Mucosa of descending colon (tissue), 3 donors: ENCODE measurements at regions not wholly inside any gene's neighbourhood (a gene's known extent, or its start where the extent isn't known, plus 50 kb on each side); places are given as distances from the start of the nearest gene placed in this dataset.

Source experiments
- ATAC-seq: fragments of 200-7000 bp; cut with Tn5 transposase; one replicate; pipeline ENCODE4 v1.9.1; 2020; ENCODE audit warnings: mild to moderate bottlenecking, moderate library complexity
- DNase-seq, 3 donors: peaks; one replicate each; pipeline ENCODE4 v3.0.0-alpha.2; 2020
- H3K36me3 ChIP-seq: fragments of 200-600 bp; one replicate; pipeline ENCODE4 v1.8.0; 2021; ENCODE audit warnings: low read depth, mild to moderate bottlenecking
- H3K4me1 ChIP-seq: fragments of 200-600 bp; one replicate; pipeline ENCODE4 v1.8.0; 2021; ENCODE audit warnings: low read depth, mild to moderate bottlenecking
- H3K4me3 ChIP-seq: fragments of 200-600 bp; one replicate; pipeline ENCODE4 v1.8.0; 2021; ENCODE audit warnings: mild to moderate bottlenecking
- H3K9me3 ChIP-seq: fragments of 200-600 bp; one replicate; pipeline ENCODE4 v1.8.0; 2021; ENCODE audit warnings: mild to moderate bottlenecking
- intact Hi-C, 2 donors: fragments of 100-400 bp; cut with DNase I in 1 of 2; cut with micrococcal nuclease in 1 of 2; formaldehyde crosslinking; loops; one replicate each; pipeline versions ENCODE4 v1.11.0 to v1.11.1; 2022; cut with DNase I, micrococcal nuclease
- TF ChIP-seq, protein P1 (sequence below): fragments of 200-600 bp; IDR thresholded peaks from one replicate; pipeline ENCODE4 v1.8.0; 2022; ENCODE audit warnings: antibody characterized with exemption, mild to moderate bottlenecking
- donor health status: DM: no; HTN: no; CAD: no; lungs with moderate emphysema.
- donor health status: DM: no; HTN: no; CAD: no.
- donor health status: DM: no; HTN: yes; CAD: no.

DNA sequence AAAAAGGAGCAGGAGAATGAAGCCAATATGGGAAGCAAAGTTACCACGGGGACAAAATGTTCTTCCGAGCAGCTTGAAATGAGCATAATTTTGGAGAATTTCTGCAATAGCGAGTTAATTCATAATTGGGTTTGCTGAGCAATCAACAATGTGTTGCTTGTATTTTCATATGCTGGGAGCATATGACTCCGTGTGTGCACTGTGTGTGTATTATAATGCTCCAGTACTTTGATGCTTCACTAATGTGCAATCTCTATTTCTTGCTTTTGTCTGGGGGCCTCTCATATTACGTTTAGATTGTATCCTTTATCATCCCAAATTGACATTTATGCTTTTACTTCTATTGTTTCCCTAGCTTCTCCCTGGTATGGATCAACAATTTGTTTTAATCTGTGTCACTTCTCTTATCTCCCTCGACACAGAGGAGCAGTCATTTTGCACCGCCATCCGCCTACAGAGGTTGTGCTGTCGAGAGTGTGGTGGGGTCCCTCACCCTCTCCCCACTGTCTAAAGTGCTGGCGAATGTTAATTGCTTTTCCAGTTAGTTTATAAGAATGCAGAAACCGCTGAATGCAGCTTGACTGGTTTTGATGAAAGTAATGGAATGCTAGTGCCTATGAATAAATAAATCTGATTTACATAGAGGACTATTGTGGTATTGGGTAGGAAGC is 372.5 kb upstream of the WWC1 start:
- Histone ChIP-seq H3K9me3 (no peaks in the 10 kb centered on the region), H3K4me1 (no peaks in the 10 kb centered on the region), H3K36me3 (no peaks in the 10 kb centered on the region), H3K4me3 (no peak overlapping the region)
- DNase-seq (no peak), ATAC-seq (no peak)
- TF ChIP-seq, protein P1, sequence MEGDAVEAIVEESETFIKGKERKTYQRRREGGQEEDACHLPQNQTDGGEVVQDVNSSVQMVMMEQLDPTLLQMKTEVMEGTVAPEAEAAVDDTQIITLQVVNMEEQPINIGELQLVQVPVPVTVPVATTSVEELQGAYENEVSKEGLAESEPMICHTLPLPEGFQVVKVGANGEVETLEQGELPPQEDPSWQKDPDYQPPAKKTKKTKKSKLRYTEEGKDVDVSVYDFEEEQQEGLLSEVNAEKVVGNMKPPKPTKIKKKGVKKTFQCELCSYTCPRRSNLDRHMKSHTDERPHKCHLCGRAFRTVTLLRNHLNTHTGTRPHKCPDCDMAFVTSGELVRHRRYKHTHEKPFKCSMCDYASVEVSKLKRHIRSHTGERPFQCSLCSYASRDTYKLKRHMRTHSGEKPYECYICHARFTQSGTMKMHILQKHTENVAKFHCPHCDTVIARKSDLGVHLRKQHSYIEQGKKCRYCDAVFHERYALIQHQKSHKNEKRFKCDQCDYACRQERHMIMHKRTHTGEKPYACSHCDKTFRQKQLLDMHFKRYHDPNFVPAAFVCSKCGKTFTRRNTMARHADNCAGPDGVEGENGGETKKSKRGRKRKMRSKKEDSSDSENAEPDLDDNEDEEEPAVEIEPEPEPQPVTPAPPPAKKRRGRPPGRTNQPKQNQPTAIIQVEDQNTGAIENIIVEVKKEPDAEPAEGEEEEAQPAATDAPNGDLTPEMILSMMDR: no peak
- intact Hi-C loops: no loop called here

DNA sequence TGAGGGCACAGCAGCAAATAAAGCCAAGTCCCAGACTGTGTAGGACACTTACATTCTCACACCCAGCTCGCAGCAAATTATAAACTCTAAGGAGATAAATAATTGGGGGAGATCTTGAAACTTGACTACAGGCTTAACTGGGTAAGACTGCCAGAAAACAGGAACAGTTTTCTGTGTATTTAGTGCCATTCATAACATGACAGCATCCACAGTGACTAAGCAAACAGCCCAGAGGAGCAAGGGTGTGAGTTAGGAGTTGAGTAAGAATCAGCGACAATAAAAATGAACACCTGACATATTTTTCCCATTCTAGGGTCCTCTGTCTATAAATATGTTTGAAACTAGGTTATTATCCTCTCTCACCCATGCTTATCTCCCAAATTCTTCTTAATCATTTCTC is 370.9 kb upstream of the WWC1 start:
- TF ChIP-seq, protein P1: no peak
- Histone ChIP-seq H3K4me3 (no peak overlapping the region), H3K4me1 (no peaks in the 10 kb centered on the region), H3K9me3 (no peaks in the 10 kb centered on the region), H3K36me3 (no peaks in the 10 kb centered on the region)
- DNase-seq: no peak
- no peak for ATAC-seq
- intact Hi-C loops: no loop called here

DNA sequence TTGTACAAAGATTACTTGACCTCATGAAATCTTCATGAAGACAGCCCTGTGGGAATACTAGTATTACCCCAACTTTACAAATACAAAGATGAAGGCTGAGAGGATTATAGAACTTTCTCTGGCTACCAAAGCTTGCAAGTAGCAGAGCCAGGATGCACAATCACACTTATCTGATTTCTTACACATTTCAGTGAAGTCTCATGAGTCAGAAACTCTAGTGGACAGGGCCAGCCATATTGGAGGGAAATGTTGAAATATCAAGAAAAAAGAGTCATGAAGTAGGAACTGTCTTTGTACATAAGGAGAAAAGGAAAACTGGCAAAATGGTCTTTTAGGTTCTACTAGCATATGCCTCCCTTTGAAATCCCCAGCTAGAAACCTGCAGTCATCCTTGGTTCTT is 369.6 kb upstream of the WWC1 start:
- TF ChIP-seq, protein P1: no peak
- Histone ChIP-seq H3K4me3 (no peak overlapping the region), H3K9me3 (no peaks in the 10 kb centered on the region), H3K36me3 (no peaks in the 10 kb centered on the region), H3K4me1 (no peaks in the 10 kb centered on the region)
- intact Hi-C loops: no loop called here
- ATAC-seq (no peak), DNase-seq (no peak)

DNA sequence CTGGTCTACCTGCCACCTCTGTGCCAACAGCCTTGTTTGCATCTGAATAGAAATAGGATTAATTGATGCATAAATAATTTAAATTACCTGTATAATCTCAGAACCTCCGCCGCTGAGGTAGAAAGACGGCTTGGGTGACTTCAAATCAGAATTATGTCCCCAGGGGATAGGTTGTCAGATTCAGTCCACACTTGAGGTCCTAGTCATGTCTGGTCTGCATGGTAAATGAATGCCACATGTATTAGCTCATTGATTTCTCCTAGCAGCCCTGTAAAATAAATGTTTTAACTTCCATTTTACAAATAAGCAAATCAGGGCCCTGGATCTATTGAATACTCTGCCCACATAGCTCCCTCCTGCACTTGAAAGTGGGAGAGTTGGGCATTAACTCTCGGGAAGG is 368.0 kb upstream of the WWC1 start:
- Histone ChIP-seq H3K4me1 (no peaks in the 10 kb centered on the region), H3K9me3 (no peaks in the 10 kb centered on the region), H3K4me3 (no peak overlapping the region), H3K36me3 (no peaks in the 10 kb centered on the region)
- ATAC-seq: no peak
- no peak for DNase-seq
- intact Hi-C loops: no loop called here
- TF ChIP-seq, protein P1: no peak

DNA sequence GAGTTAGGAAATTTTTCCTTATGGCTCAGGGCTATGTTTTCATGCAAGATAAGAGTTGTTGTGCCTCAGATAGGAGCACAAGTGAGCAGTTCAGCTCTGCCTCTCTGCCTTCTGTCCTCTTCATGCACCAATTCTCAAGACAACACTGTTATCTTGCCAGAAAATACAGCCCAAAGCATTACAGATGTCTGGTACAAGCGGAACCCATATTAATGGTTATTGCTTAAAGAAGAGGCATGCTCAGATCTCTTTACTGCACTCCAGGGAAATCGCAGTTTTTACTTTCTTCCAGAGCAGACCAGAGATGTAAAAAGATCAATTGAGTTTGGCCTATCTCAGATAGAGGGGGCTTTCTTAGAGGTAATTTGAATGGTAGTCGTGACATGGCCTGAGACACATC is 361.6 kb upstream of the WWC1 start:
- TF ChIP-seq, protein P1: no peak
- intact Hi-C loops: no loop called here
- DNase-seq (no peak), ATAC-seq (no peak)
- Histone ChIP-seq H3K4me3 (no peak overlapping the region), H3K36me3 (no peaks in the 10 kb centered on the region), H3K4me1 (no peaks in the 10 kb centered on the region), H3K9me3 (no peaks in the 10 kb centered on the region)

DNA sequence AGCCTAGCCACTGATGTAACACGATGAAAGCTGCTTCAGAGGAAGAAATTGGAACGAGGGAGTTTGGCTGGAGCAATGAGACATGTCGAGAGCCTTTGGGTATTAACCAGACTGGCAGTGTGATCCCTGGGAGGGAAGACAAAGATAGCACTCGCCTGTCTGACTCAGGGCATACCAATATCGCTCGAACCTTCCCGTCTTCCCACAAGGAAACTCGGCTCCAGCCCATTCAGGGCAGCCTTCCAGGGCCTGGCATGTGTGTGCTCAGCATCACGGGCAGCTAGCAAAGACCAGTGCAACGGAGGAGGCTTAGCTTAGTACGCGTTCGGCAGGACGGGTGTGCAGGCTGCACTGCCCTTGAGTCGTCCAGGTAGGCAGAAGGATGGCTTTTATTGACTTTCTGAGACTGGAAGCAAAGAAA is 356.9 kb upstream of the WWC1 start:
- no peak for ATAC-seq

More for the DNA sequence above, 356.9 kb upstream of the WWC1 start:
- TF ChIP-seq, protein P1: no peak
- H3K36me3 ChIP-seq: no peaks in the 10 kb centered on the region
- no peaks in the 10 kb centered on the region for H3K9me3 ChIP-seq
- no peak overlapping the region for H3K4me3 ChIP-seq
- H3K4me1 ChIP-seq: no peaks in the 10 kb centered on the region
- no peak for DNase-seq
- intact Hi-C loops: no loop called here
